Astrocyte of the cerebellum (primary cell): ENCODE measurements at regions not wholly inside any gene's neighbourhood (a gene's known extent, or its start where the extent isn't known, plus 50 kb on each side); places are given as distances from the start of the nearest gene placed in this dataset.

Experiments
- DNase-seq: peaks from one replicate; pipeline ENCODE4 v3.0.0-alpha.2; 2011; ENCODE audit warnings: low read depth
- H3K4me3 ChIP-seq: 2 replicates; pipeline ENCODE4 v1.5.1; 2011; ENCODE audit warnings: mild to moderate bottlenecking, low read depth, low read length, moderate library complexity
- CTCF ChIP-seq: IDR thresholded peaks from 2 replicates; pipeline ENCODE4 v1.5.1; 2012; ENCODE audit warnings: low read length, low read depth, moderate library complexity, mild to moderate bottlenecking; ENCODE audit errors: missing control alignments
- in situ Hi-C: cut with HindIII; loops from 2 replicates; pipeline ENCODE4 v1.10.0; 2017; ENCODE audit warnings: low sequenced_read_pairs

- H3K4me3 ChIP-seq: no peak overlapping the region
- in situ Hi-C loops: no loop called here
- no peak for TF ChIP-seq CTCF
- no peak for DNase-seq
These were observed 382.5 kb downstream of the ETS1 start for GRCh38 chr11:128204898-128205297.

- in situ Hi-C loops: no loop called here
- no peak for TF ChIP-seq CTCF
- no peak overlapping the region for H3K4me3 ChIP-seq
- DNase-seq: no peak
These were observed 385.6 kb downstream of the ETS1 start for GRCh38 chr11:128201801-128202200.

GRCh38 chr11:128201009-128201408, 386.3 kb downstream of the ETS1 start:
- no peak for DNase-seq
- in situ Hi-C loops: no loop called here
- TF ChIP-seq CTCF: no peak
- no peak overlapping the region for H3K4me3 ChIP-seq

- H3K4me3 ChIP-seq: no peak overlapping the region
- no peak for DNase-seq
- no peak for TF ChIP-seq CTCF
- in situ Hi-C loops: no loop called here
These were observed 386.9 kb downstream of the ETS1 start for GRCh38 chr11:128200467-128200866.

- in situ Hi-C loops: no loop called here
- no peak for TF ChIP-seq CTCF
- DNase-seq: no peak
- no peak overlapping the region for H3K4me3 ChIP-seq
These were observed 389.1 kb downstream of the ETS1 start for GRCh38 chr11:128198216-128198772.

- in situ Hi-C loops: no loop called here
- no peak overlapping the region for H3K4me3 ChIP-seq
- DNase-seq: no peak
- TF ChIP-seq CTCF: no peak
These were observed 391.1 kb downstream of the ETS1 start for GRCh38 chr11:128196235-128196634.

- in situ Hi-C loops: no loop called here
- H3K4me3 ChIP-seq: no peak overlapping the region
- TF ChIP-seq CTCF: no peak
- DNase-seq: no peak
These were observed 391.6 kb downstream of the ETS1 start for GRCh38 chr11:128195756-128196155.
